ENCODE measurements at regions not wholly inside any gene's neighbourhood (a gene's known extent, or its start where the extent isn't known, plus 50 kb on each side); places are given as distances from the start of the nearest gene placed in this dataset.

- 66% methylated on average over 18 of the region's 28 CpGs for WGBS (ENCODE audit: low lambda C conversion rate)
- no peaks in the 10 kb centered on the region for H3K9me3 ChIP-seq
- DNase-seq: no peak
These were observed 184.4 kb downstream of the KIF26A start for GRCh38 chr14:104322531-104323366.

GRCh38 chr14:104323551-104324175 is 185.3 kb downstream of the KIF26A start:
- H4K20me1 ChIP-seq (ENCODE audit: insufficient read depth): no peaks in the 10 kb centered on the region
- no peaks in the 10 kb centered on the region for H3K79me2 ChIP-seq (ENCODE audit: insufficient read depth)
- no peak for DNase-seq
- H3K9me2 ChIP-seq: no peaks in the 10 kb centered on the region
- ChIA-PET CTCF (no interaction called here), POLR2A (no interaction called here)
- H3K27me3 ChIP-seq (ENCODE audit: insufficient read depth): no peaks in the 10 kb centered on the region
- no peak overlapping the region for H3K4me2 ChIP-seq
- H3F3A ChIP-seq (replicated peaks; ENCODE audit: insufficient read depth): no peaks in the 10 kb centered on the region
- TF ChIP-seq SIN3A (IDR thresholded peaks at IDR 0.05; ENCODE audit: borderline replicate concordance, low read depth, low read length) (no peak), ELF1 (IDR thresholded peaks at IDR 0.05) (no peak)
- no peaks in the 10 kb centered on the region for H3K36me3 ChIP-seq (replicated peaks in 1 of 2; ENCODE audit: control insufficient read depth in 1 of 2, insufficient read depth in 2 of 2, low read length in 1 of 2)
- H3K4me1 ChIP-seq (ENCODE audit: control insufficient read depth in 1 of 2, insufficient read depth in 2 of 2, low read depth in 1 of 2, low read length in 1 of 2): peaks cover 0 to 13% of the 10 kb centered on the region in 2 experiments; a peak in 1 of 4 replicates
- no peak overlapping the region for H3K27ac ChIP-seq (ENCODE audit: low read depth in 2 of 2, low read length in 1 of 2)
- H3K9me3 ChIP-seq: no peaks in the 10 kb centered on the region
- H3K4me3 ChIP-seq (ENCODE audit: low read depth in 2 of 2, low read length in 1 of 2): no peak overlapping the region
- no peak overlapping the region for H2AFZ ChIP-seq (ENCODE audit: low read depth)
- H3K9ac ChIP-seq: no peak overlapping the region
- 70% methylated on average over 14 of the region's 15 CpGs for WGBS (ENCODE audit: low lambda C conversion rate)

More at GRCh38 chr14:104322531-104323366, 184.4 kb downstream of the KIF26A start:
- no peak overlapping the region for H3K4me3 ChIP-seq (ENCODE audit: low read depth in 2 of 2, low read length in 1 of 2)
- H2AFZ ChIP-seq (ENCODE audit: low read depth): no peak overlapping the region
- no peaks in the 10 kb centered on the region for H4K20me1 ChIP-seq (ENCODE audit: insufficient read depth)
- TF ChIP-seq EZH2phosphoT487 (IDR thresholded peaks at IDR 0.05; ENCODE audit: borderline replicate concordance, low read depth) (no peak), RAD21 (IDR thresholded peaks at IDR 0.05; ENCODE audit: low read length) (no peak), FOSL2 (IDR thresholded peaks at IDR 0.05; ENCODE audit: borderline replicate concordance, low read depth) (no peak), USF1 (IDR thresholded peaks at IDR 0.05; ENCODE audit: borderline replicate concordance, low read depth) (no peak), EP300 (IDR thresholded peaks at IDR 0.05; ENCODE audit: borderline replicate concordance in 1 of 2, low read depth in 1 of 2, low read length in 1 of 2) (no peak), YY1 (IDR thresholded peaks at IDR 0.05; ENCODE audit: low read depth) (no peak), RCOR1 (IDR thresholded peaks at IDR 0.05; ENCODE audit: low read length) (no peak), SMC3 (IDR thresholded peaks at IDR 0.05; ENCODE audit: low read depth, low read length) (no peak), NRF1 (IDR thresholded peaks at IDR 0.05; ENCODE audit: low read depth, low read length) (no peak), RFX5 (IDR thresholded peaks at IDR 0.05; ENCODE audit: low read length) (no peak), TEAD4 (IDR thresholded peaks at IDR 0.05; ENCODE audit: borderline replicate concordance, insufficient read depth) (no peak), POLR2AphosphoS5 (IDR thresholded peaks at IDR 0.05; ENCODE audit: low read depth, low read length) (no peak), JUND (IDR thresholded peaks at IDR 0.05) (no peak), MEF2A (IDR thresholded peaks at IDR 0.05; ENCODE audit: borderline replicate concordance, low read depth) (no peak), GATA2 (CRISPR knock-in tag; IDR thresholded peaks at IDR 0.05) (no peak), FOXM1 (IDR thresholded peaks at IDR 0.05; ENCODE audit: low read depth) (no peak), NFIC (IDR thresholded peaks at IDR 0.05; ENCODE audit: borderline replicate concordance) (no peak), SIN3A (IDR thresholded peaks at IDR 0.05; ENCODE audit: borderline replicate concordance, low read depth, low read length) (no peak), IRF3 (IDR thresholded peaks at IDR 0.05; ENCODE audit: low read depth, low read length) (no peak), MXI1 (IDR thresholded peaks at IDR 0.05; ENCODE audit: low read depth, low read length) (no peak)
- H3K9me2 ChIP-seq: no peaks in the 10 kb centered on the region
- H3K4me2 ChIP-seq: no peak overlapping the region
- no peaks in the 10 kb centered on the region for H3F3A ChIP-seq (replicated peaks; ENCODE audit: insufficient read depth)
- POLR2A ChIA-PET: interaction anchor here (0.6 kb wide), 1 partner anchor 317 kb away, joined by 3 read pairs; no protein-coding TSS in a partner anchor
- H3K36me3 ChIP-seq (replicated peaks in 1 of 2; ENCODE audit: control insufficient read depth in 1 of 2, insufficient read depth in 2 of 2, low read length in 1 of 2): no peaks in the 10 kb centered on the region
- no peaks in the 10 kb centered on the region for H3K79me2 ChIP-seq (ENCODE audit: insufficient read depth)
- no peak overlapping the region for H3K27ac ChIP-seq (ENCODE audit: low read depth in 2 of 2, low read length in 1 of 2)
- CTCF ChIA-PET: interaction anchor here (1.0 kb wide), 1 partner anchor 10 kb away, joined by 3 read pairs; no protein-coding TSS in a partner anchor
- H3K4me1 ChIP-seq (ENCODE audit: control insufficient read depth in 1 of 2, insufficient read depth in 2 of 2, low read depth in 1 of 2, low read length in 1 of 2): peaks cover 0 to 13% of the 10 kb centered on the region in 2 experiments; a peak in 1 of 4 replicates
- no peak overlapping the region for H3K9ac ChIP-seq
- no peaks in the 10 kb centered on the region for H3K27me3 ChIP-seq (ENCODE audit: insufficient read depth)

All from SK-N-SH (cell line).